ENCODE measurements at regions not wholly inside any gene's neighbourhood (a gene's known extent, or its start where the extent isn't known, plus 50 kb on each side); places are given as distances from the start of the nearest gene placed in this dataset.
"Not testable (repeated sequence)": the region's sequence is repeated elsewhere in the genome, so short reads cannot be mapped to it uniquely, and the experiment has no call there.

DNA sequence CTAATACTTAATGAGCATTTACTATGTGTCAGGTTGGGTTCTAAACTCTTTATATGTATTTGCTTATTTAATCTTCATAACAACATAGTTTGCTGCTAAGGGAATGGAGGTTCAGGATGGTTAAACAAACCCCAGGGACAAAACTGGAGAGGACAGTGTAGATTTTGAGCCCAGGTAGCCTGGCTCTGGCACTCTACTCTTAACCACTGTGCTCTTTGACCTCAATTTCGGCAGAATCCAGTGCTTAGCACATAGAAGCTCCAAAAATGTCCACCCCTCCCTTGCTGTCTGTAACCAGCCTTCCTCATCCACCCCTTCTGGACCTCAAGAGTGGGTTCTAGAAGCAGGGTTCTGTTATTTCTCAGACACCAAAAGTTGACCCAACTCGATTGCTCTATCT, 88.0 kb upstream of the SYT13 start:
- no peak for TF ChIP-seq CTCF (IDR thresholded peaks at IDR 0.05)
- no peak for DNase-seq

GRCh38 chr11:45373506-45374035, 87.4 kb upstream of the SYT13 start:
- intact Hi-C loops (cut with DNase I) = loop anchor here in 1 of 2 donors (5.0 kb wide), 1 partner anchor 399 kb away; no protein-coding TSS in a partner anchor
- ATAC-seq (no peak), DNase-seq (no peak)
- Histone ChIP-seq H3K4me1 (peaks cover 3 to 4% of the 10 kb centered on the region in 2 donors), H3K4me3 (no peak overlapping the region), H3K36me3 (no peaks in the 10 kb centered on the region), H3K9me3 (no peaks in the 10 kb centered on the region), H3K27me3 (peaks cover 0 to 41% of the 10 kb centered on the region in 2 donors), H3K27ac (no peak overlapping the region)
- TF ChIP-seq CTCF (IDR thresholded peaks at IDR 0.05) = no peak

More for the DNA sequence above, 88.0 kb upstream of the SYT13 start:
- Histone ChIP-seq H3K36me3 (no peaks in the 10 kb centered on the region), H3K27me3 (peaks cover 0 to 40% of the 10 kb centered on the region in 2 donors), H3K9me3 (no peaks in the 10 kb centered on the region), H3K4me3 (no peak overlapping the region), H3K4me1 (peaks cover 3 to 4% of the 10 kb centered on the region in 2 donors), H3K27ac (no peak overlapping the region)
- intact Hi-C loops (cut with DNase I) = loop anchor here in 1 of 2 donors (5.0 kb wide), 1 partner anchor 398 kb away; no protein-coding TSS in a partner anchor
- ATAC-seq = no peak

- not testable (repeated sequence) for H3K4me1 ChIP-seq, H3K27ac ChIP-seq, ATAC-seq, H3K4me3 ChIP-seq, H3K36me3 ChIP-seq, DNase-seq, H3K9me3 ChIP-seq
- H3K27me3 ChIP-seq = peaks cover 0 to 41% of the 10 kb centered on the region in 2 donors
- intact Hi-C loops (cut with DNase I) = loop anchor here in 1 of 2 donors (5.0 kb wide), 1 partner anchor 400 kb away; no protein-coding TSS in a partner anchor
These were observed 86.3 kb upstream of the SYT13 start for GRCh38 chr11:45372414-45372813.

- Histone ChIP-seq H3K9me3 (no peaks in the 10 kb centered on the region), H3K27me3 (peaks cover 0 to 41% of the 10 kb centered on the region in 2 donors), H3K4me3 (no peak overlapping the region), H3K36me3 (no peaks in the 10 kb centered on the region), H3K27ac (no peak overlapping the region), H3K4me1 (peaks cover 3 to 4% of the 10 kb centered on the region in 2 donors)
- DNase-seq = peak; percentile 46 to 85 (median 70)
- peak; percentile 95 for ATAC-seq
- peak; percentile 83 to 88 for TF ChIP-seq CTCF (IDR thresholded peaks at IDR 0.05)
- intact Hi-C loops (cut with DNase I) = loop anchor here in 1 of 2 donors (5.0 kb wide), 1 partner anchor 401 kb away; no protein-coding TSS in a partner anchor
These were observed 85.3 kb upstream of the SYT13 start for GRCh38 chr11:45371251-45372115.

DNA sequence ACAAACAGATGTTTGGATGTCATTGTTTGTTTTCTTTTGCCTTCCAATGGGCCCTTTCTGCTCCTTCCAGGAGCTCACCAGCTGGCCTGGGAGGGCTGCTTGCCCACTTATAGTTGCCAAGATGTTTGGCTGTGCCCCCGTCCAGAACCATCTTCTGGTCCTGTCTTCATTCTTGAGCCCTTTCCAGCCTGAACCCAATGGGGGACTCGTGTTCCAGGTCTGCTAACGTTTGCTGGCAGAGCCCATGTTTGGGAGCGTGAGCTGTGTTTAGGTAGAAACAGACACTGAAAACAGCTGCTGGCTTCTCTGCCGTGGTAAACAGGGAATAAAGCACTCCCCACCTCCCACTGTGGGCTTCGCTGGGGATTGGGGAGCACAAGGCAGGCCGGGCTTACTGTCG, 83.2 kb upstream of the SYT13 start:
- Histone ChIP-seq H3K9me3 (no peaks in the 10 kb centered on the region), H3K27ac (no peak overlapping the region), H3K36me3 (no peaks in the 10 kb centered on the region), H3K4me3 (no peak overlapping the region), H3K4me1 (peaks cover 3 to 4% of the 10 kb centered on the region in 2 donors), H3K27me3 (peaks cover 0 to 40% of the 10 kb centered on the region in 2 donors)
- no peak for TF ChIP-seq CTCF (IDR thresholded peaks at IDR 0.05)
- DNase-seq (no peak), ATAC-seq (no peak)
- intact Hi-C loops (cut with DNase I) = no loop called here

Data from left lung (tissue), 4 donors.